H54 (cell line): ENCODE measurements at regions not wholly inside any gene's neighbourhood (a gene's known extent, or its start where the extent isn't known, plus 50 kb on each side); places are given as distances from the start of the nearest gene placed in this dataset.

ENCODE experiments used
- DNase-seq: peaks from one replicate; pipeline ENCODE4 v3.0.0; 2011; ENCODE audit warnings: low spot score, mixed read lengths; ENCODE audit not compliant: insufficient read length
- FAIRE-seq: peaks from 3 replicates; lab custom pipeline; 2011; peaks lifted over from hg19 to GRCh38; lab: Jason Lieb, UNC
- POLR2A ChIP-seq: IDR thresholded peaks from 2 replicates; pipeline ENCODE4 v1.6.1; 2011; ENCODE audit warnings: low read depth, mild to moderate bottlenecking, low read length

DNA sequence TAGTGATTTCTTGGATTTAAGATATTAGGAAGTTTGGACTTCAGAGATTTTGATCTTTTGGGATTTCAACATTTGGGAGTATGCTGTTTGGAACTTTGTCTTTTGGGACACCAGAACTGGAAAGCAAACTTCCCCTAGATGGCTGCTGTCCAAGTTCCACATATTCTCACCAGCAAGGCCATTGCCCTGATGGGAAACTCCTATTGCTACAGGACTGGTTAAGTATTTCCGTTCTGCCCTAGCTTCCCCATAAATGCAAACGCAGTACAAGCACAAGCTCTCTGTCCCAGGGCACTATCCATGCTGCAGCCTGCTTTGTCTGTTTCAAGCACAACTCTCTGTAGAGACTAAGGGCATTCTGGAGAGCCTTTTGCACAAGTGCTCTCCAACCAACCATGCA is 79.3 kb upstream of the SLC25A13 start:
- TF ChIP-seq POLR2A, result no peak
- FAIRE-seq (no peak), DNase-seq (no peak)

DNA sequence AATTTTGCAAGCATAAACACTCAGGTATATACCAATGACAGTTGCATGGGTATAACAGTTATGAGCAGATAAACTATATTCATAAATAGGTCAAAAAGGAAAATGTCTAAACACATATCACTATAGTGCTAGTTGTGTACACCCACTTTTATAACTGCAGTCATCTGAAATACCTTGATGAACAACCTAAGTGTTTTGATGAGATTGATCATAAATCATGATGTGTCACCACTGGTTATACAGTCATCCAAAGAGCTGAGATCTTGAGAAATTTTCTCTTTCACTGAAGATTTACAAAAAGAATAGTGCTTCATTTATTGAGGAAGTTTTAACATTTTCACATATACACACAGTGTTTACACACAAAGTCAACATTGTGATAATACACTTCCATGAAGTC is 78.6 kb upstream of the SLC25A13 start:
- DNase-seq (no peak), FAIRE-seq (no peak)
- no peak for TF ChIP-seq POLR2A

DNA sequence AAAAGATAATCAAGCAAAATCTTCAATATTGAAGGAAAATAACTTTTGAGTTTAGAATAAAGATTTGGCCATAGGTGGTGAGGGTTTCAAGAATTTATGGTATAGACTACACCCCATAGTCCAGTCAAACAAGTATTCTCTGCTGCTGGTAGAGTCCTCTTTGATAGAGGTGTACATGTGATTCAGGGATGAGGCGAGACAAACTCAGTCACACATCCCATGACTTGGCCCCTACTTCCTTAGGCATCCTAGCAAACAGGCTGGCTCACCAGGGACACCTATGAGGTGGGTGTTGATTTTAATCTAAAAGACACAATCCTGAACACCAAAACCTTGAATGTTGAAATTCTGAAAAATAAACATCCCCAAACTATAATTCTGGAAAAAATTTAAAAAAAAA is 78.1 kb upstream of the SLC25A13 start:
- DNase-seq (no peak), FAIRE-seq (no peak)
- TF ChIP-seq POLR2A, result no peak

DNA sequence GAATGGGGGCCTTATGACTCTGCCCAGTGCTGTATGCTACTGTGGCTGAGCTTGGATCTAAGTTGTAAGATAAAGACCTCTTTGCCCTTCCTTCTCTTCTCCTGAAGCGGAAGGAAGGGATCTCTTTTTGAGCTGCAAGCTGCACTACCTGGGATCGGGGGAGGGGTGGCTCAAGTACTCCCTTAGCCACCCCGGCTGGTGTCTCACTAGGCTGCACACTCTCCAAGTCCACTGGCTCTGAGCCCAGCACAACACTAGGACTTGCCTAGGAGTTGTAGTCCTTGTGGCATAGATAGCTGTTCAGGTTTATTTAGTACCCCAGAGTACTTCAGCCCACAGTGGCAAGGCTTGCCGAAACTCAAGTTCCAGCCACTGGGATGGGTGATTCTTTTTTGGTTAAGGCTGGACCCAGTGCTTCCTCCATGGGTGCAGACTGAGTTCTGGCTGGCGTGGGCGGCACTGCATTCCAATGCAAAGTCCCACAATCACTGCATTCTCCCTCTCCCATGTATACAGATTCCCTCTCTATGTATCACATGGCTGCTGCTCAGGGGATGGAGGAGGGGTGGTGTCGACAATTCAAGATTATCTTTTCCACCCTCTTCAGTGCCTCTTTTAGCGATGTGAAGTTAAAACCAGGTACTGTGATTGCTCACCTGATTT is 76.2 kb upstream of the SLC25A13 start:
- FAIRE-seq, result no peak
- no peak for TF ChIP-seq POLR2A
- DNase-seq, result no peak

DNA sequence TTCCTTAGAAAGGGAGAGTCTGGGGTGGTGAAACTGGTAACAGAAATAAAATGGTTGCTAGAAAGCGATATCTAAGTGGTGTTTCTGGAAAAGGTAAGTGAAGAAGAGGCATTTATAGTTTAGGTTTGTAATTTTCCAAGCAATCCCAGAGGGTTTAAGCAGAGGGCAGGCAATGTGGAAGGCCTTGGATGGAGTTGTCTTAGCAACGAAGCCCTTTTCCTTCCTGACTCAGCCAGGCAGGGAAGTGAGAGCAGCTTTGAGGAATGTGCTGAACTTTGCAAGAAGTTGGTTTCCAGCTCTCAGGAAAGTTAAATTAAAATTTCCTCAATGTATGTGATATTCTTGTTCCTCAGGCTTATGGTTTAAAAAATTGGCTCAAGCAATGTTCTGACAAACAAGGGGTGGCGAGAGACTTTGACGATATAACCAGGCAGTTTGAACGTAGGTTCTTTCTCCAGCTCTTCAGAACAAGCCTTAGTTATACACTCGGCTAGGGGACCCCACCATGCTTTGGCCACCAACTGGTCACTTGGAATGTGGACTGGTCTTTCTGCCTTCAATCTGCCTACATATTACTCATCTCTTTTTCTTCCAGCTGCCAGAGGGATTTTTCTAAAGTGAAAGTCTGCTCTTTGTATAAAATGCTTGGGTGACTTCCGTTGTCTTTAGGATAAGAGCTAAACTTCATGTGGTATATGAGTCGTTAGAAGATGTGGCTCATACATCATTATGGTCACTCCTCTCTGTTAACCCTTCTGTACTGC is 66.9 kb upstream of the SLC25A13 start:
- DNase-seq (peak; percentile 15), FAIRE-seq (peak; percentile 85)
- TF ChIP-seq POLR2A, result no peak

DNA sequence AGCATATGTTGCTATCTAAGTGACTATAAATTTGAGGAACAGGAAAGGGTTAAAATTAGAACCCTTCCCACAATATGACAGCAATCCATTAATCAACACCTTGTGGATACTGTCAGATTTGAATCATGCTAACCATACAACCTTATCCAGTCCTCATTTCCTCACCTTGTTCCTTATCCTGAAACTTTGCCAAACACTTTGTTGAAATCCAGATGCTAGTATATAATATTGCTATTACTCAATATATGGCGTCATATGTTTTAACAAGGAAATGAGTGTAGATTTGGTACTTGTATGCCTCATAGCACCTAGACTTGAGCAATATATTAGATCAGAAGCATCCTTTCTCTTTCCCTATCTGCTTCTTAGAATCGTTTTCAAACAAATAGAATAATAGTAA is 66.3 kb upstream of the SLC25A13 start:
- DNase-seq (no peak), FAIRE-seq (no peak)

DNA sequence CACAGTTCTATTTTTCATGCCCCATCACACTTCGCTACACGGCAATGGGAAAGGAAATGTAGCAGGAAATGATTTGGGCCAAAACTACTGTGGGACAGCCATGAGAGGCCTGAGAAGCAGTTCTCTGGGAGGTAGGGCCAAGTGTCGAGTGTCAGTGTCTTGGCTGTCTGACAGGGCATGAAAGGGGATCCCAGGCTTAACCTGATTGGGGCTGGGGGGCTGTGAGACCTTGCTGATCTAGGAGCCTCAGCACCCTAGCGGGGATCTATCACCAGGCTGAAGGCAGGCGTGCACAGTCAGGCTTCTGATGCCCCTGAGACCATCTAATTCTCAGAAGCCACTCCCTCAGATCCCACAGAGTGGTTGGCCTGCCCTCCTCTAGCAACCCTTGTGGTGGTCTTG is 58.2 kb upstream of the SLC25A13 start:
- TF ChIP-seq POLR2A, result no peak
- FAIRE-seq (no peak), DNase-seq (no peak)

More for the DNA sequence above, 66.3 kb upstream of the SLC25A13 start:
- no peak for TF ChIP-seq POLR2A

DNA sequence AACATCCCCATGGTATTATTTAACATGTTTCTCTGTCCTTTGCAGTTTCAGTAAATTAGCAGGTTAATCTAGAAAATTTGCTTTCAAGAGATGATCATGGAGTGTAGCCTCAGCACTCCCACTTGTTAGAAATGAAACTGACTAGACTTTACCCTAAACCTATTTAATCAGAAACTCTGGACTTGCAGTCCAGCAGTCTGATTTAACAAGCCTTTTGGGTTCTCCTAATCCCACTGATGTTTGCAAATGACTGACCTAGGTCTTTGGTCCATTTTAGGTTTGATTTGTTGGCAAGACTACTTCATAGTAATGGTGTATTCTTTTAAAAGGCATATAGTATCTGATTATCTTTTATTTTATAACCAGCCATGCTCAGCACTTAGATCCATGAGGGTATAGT is 55.5 kb upstream of the SLC25A13 start:
- FAIRE-seq (no peak), DNase-seq (no peak)
- no peak for TF ChIP-seq POLR2A
